Retinal pigment epithelial cell (primary cell): ENCODE measurements at regions not wholly inside any gene's neighbourhood (a gene's known extent, or its start where the extent isn't known, plus 50 kb on each side); places are given as distances from the start of the nearest gene placed in this dataset.

Experiments
- DNase-seq: peaks from one replicate; pipeline ENCODE4 v3.0.0-alpha.2; 2010; ENCODE audit warnings: low read depth
- H3K4me3 ChIP-seq: 2 replicates; pipeline ENCODE4 v1.5.1; 2011; ENCODE audit warnings: mild to moderate bottlenecking, low read length, control low read depth, moderate library complexity
- TF ChIP-seq, protein P1 (sequence below): conservative IDR thresholded peaks from 2 replicates; pipeline ENCODE4 v1.5.1; 2011; ENCODE audit warnings: low read depth, low read length, control low read depth, inconsistent platforms

DNA sequence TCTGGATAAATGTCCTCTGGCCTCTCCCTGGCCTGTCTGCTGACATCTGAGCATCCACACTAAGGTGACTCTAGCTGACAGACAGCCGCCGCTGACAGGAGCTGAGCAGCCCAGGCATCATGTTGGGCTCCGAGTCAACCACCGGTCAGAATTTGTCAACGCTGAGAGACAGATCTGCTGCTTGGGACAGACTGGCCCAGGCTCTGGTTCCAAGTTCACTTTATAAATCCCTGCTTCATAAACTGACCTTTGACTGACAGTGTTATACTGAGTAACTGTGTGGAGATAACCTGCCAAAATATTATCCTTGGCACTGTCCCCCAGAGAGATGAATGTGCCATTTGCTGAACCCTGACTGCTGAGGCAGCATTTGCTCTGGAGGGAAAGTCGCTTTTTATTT, 616.7 kb downstream of the NPHP4 start:
- DNase-seq: no peak
- TF ChIP-seq, protein P1, sequence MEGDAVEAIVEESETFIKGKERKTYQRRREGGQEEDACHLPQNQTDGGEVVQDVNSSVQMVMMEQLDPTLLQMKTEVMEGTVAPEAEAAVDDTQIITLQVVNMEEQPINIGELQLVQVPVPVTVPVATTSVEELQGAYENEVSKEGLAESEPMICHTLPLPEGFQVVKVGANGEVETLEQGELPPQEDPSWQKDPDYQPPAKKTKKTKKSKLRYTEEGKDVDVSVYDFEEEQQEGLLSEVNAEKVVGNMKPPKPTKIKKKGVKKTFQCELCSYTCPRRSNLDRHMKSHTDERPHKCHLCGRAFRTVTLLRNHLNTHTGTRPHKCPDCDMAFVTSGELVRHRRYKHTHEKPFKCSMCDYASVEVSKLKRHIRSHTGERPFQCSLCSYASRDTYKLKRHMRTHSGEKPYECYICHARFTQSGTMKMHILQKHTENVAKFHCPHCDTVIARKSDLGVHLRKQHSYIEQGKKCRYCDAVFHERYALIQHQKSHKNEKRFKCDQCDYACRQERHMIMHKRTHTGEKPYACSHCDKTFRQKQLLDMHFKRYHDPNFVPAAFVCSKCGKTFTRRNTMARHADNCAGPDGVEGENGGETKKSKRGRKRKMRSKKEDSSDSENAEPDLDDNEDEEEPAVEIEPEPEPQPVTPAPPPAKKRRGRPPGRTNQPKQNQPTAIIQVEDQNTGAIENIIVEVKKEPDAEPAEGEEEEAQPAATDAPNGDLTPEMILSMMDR: no peak
- no peak overlapping the region for H3K4me3 ChIP-seq

DNA sequence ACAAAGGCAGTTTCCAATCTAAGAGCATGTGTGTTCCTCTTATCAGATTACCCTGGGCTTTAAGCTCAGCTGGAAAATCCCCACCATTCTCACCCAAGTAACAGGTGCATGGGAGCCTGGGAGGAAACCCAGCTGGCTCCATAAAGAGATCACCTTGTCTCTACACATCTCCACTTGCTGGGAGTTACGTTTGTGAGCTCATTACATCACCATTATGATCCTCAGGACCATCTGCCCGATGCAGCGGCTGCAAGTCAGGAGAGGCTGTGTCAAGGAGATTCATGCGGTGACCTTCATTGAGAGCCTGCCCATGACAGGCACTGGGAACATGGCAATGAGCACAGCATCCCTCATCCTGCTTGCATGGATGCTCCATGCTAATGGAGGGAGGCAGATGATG, 618.0 kb downstream of the NPHP4 start:
- H3K4me3 ChIP-seq: no peak overlapping the region
- TF ChIP-seq, protein P1: no peak
- DNase-seq: no peak

GRCh38 chr1:5373281-5373680, 618.9 kb downstream of the NPHP4 start:
- TF ChIP-seq, protein P1: no peak
- no peak for DNase-seq
- no peak overlapping the region for H3K4me3 ChIP-seq

DNA sequence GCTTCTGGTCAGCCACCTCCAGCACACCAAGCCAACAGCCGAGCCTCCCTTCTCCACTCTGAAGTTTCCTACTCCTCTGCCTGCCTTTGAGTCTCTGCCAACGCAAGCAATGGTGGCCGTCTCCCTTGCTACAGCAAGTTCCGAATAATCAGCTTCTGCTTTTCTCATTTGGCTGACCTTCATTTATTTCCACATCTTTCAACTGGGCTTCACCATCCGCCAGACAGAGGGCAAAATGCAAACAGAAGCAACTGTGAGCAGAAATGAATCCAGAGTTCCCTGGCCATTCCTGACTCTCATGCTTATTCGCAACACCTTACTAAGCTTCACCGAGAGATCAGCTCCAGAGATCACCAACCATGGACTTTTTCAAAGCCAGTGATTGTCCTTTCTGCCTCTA, 621.0 kb downstream of the NPHP4 start:
- DNase-seq: no peak
- H3K4me3 ChIP-seq: no peak overlapping the region
- TF ChIP-seq, protein P1: no peak

DNA sequence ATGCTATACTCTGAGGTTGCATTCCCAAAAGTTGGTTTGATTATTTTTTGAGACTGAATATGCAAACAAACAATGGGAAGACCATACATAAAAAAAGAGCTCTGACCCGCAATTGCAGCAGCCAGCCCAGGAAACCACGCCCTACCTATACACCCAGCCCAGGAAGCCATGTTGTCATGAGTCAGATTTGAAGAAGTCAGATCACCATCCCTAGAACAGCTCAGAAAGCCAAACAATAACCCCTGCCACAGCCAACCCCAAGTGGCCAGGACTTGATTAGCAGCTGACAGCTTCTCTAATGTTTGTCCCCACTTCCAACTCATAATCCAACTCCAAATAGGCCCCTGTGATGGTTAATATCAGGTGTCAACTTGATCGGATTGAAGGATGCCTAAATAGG, 621.9 kb downstream of the NPHP4 start:
- H3K4me3 ChIP-seq: no peak overlapping the region
- DNase-seq: no peak
- TF ChIP-seq, protein P1: no peak

- no peak for DNase-seq
- H3K4me3 ChIP-seq: no peak overlapping the region
- TF ChIP-seq, protein P1: no peak
These were observed 623.0 kb downstream of the NPHP4 start for GRCh38 chr1:5369223-5369622.

DNA sequence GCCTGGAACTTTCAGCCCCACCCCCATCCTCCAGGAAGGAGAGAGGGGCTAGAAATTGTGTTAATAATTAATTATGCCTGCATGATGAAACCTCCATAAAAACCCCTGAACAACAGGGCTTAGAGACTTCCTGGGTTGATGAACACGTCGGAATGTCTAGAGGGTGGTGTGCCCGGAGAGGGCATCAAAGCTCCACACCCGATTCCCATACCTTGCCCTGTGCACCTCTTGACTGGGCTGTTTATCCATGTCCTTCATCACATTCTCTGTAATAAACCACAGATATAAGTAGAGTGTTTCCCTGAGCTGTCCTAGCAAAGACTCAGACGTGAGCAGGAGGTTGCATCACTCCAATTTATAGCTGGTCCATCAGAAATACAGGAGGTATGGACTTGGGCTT, 624.0 kb downstream of the NPHP4 start:
- no peak for DNase-seq
- no peak overlapping the region for H3K4me3 ChIP-seq
- TF ChIP-seq, protein P1: no peak
